Left ventricle myocardium inferior (tissue), 1 donor: ENCODE measurements at regions not wholly inside any gene's neighbourhood (a gene's known extent, or its start where the extent isn't known, plus 50 kb on each side); places are given as distances from the start of the nearest gene placed in this dataset.

ENCODE experiments used
- DNase-seq: peaks from one replicate; pipeline ENCODE4 v3.0.0-alpha.2; 2020
- H3K27ac ChIP-seq: fragments of 200-600 bp; replicated peaks from 2 replicates; pipeline ENCODE4 v1.8.0; 2021
- H3K27me3 ChIP-seq: fragments of 200-600 bp; 2 replicates; pipeline ENCODE4 v1.8.0; 2021; ENCODE audit warnings: low read depth
- H3K36me3 ChIP-seq: fragments of 200-600 bp; 2 replicates; pipeline ENCODE4 v1.8.0; 2021
- H3K4me1 ChIP-seq: fragments of 200-600 bp; 2 replicates; pipeline ENCODE4 v1.8.0; 2021
- H3K4me3 ChIP-seq: fragments of 200-600 bp; 2 replicates; pipeline ENCODE4 v1.8.0; 2021; ENCODE audit warnings: mild to moderate bottlenecking, moderate library complexity
- H3K9me3 ChIP-seq: fragments of 200-600 bp; replicated peaks from 2 replicates; pipeline ENCODE4 v1.8.0; 2021
- CTCF ChIP-seq: fragments of 200-600 bp; IDR thresholded peaks from 2 replicates; pipeline ENCODE4 v1.8.0; 2021; ENCODE audit warnings: antibody characterized with exemption, mild to moderate bottlenecking, borderline replicate concordance
- intact Hi-C: fragments of 100-400 bp; cut with micrococcal nuclease; formaldehyde crosslinking; loops from one replicate; pipeline ENCODE4 v1.11.0; 2022
- donor health status: DM: no; HTN: yes; CAD: no; lungs with severe emphysema.

GRCh38 chr13:83216479-83217245 lies 665.6 kb downstream of the SLITRK1 start:
- no peak for TF ChIP-seq CTCF
- Histone ChIP-seq H3K4me1 (no peaks in the 10 kb centered on the region), H3K27ac (no peak overlapping the region), H3K36me3 (no peaks in the 10 kb centered on the region), H3K4me3 (no peak overlapping the region), H3K27me3 (no peaks in the 10 kb centered on the region), H3K9me3 (peaks cover 23% of the 10 kb centered on the region)
- intact Hi-C loops: no loop called here
- DNase-seq: no peak

GRCh38 chr13:83215627-83216026 lies 666.6 kb downstream of the SLITRK1 start:
- Histone ChIP-seq H3K36me3 (no peaks in the 10 kb centered on the region), H3K27ac (no peak overlapping the region), H3K27me3 (no peaks in the 10 kb centered on the region), H3K4me1 (no peaks in the 10 kb centered on the region), H3K4me3 (no peak overlapping the region), H3K9me3 (peaks cover 33% of the 10 kb centered on the region)
- intact Hi-C loops: no loop called here
- no peak for DNase-seq
- TF ChIP-seq CTCF: no peak

GRCh38 chr13:83214452-83214851 lies 667.8 kb downstream of the SLITRK1 start:
- Histone ChIP-seq H3K9me3 (peaks cover 45% of the 10 kb centered on the region), H3K27me3 (no peaks in the 10 kb centered on the region), H3K27ac (no peak overlapping the region), H3K4me1 (no peaks in the 10 kb centered on the region), H3K4me3 (no peak overlapping the region), H3K36me3 (no peaks in the 10 kb centered on the region)
- no peak for TF ChIP-seq CTCF
- DNase-seq: no peak
- intact Hi-C loops: no loop called here

- Histone ChIP-seq H3K4me1 (no peaks in the 10 kb centered on the region), H3K9me3 (peaks cover 70% of the 10 kb centered on the region), H3K36me3 (no peaks in the 10 kb centered on the region), H3K27ac (no peak overlapping the region), H3K4me3 (no peak overlapping the region), H3K27me3 (no peaks in the 10 kb centered on the region)
- TF ChIP-seq CTCF: no peak
- intact Hi-C loops: no loop called here
- DNase-seq: no peak
These were observed 671.0 kb downstream of the SLITRK1 start for GRCh38 chr13:83211301-83211700.

GRCh38 chr13:83204886-83205285 lies 677.4 kb downstream of the SLITRK1 start:
- no peaks in the 10 kb centered on the region for H3K27me3 ChIP-seq
- no peak overlapping the region for H3K4me3 ChIP-seq
- no peaks in the 10 kb centered on the region for H3K36me3 ChIP-seq
- no peaks in the 10 kb centered on the region for H3K4me1 ChIP-seq
- DNase-seq: no peak
- H3K27ac ChIP-seq: no peak overlapping the region
- TF ChIP-seq CTCF: no peak
- H3K9me3 ChIP-seq: peaks cover 31% of the 10 kb centered on the region
- intact Hi-C loops: no loop called here
